IPS DF 6.9 (cell line): ENCODE measurements at regions not wholly inside any gene's neighbourhood (a gene's known extent, or its start where the extent isn't known, plus 50 kb on each side); places are given as distances from the start of the nearest gene placed in this dataset.

ENCODE experiments used
- DNase-seq: peaks from one replicate; pipeline ENCODE4 v3.0.0-alpha.2; 2013; ENCODE audit warnings: low read depth, low spot score
- H3K27ac ChIP-seq: one replicate; pipeline ENCODE4 v1.5.1; 2013; ENCODE audit warnings: low read length, control low read depth
- H3K27me3 ChIP-seq: 2 replicates; pipeline ENCODE4 v1.6.1; 2013; ENCODE audit warnings: mild to moderate bottlenecking, low read length; ENCODE audit not compliant: control insufficient read depth, insufficient read depth
- H3K36me3 ChIP-seq: 2 replicates; pipeline ENCODE4 v1.6.1; 2013; ENCODE audit warnings: low read length; ENCODE audit not compliant: control insufficient read depth, insufficient read depth
- H3K4me1 ChIP-seq: 2 replicates; pipeline ENCODE4 v1.6.1; 2013; ENCODE audit warnings: low read length; ENCODE audit not compliant: control insufficient read depth, insufficient read depth
- H3K4me3 ChIP-seq: 2 replicates; pipeline ENCODE4 v1.5.1; 2013; ENCODE audit warnings: mild to moderate bottlenecking, low read length
- H3K9me3 ChIP-seq: 2 replicates; pipeline ENCODE4 v1.6.1; 2013; ENCODE audit warnings: low read length, inconsistent platforms; ENCODE audit not compliant: control insufficient read depth, insufficient read depth
- WGBS: extraction: QIAGEN DNeasy Blood & Tissue Kit; methylation state at CpG from one replicate; pipeline ENCODE4 v1.1.7; 2013; ENCODE audit warnings: mixed read lengths, missing lambda C conversion rate; ENCODE audit not compliant: insufficient read length, insufficient coverage; 5-methylcytosine and 5-hydroxymethylcytosine counted together

DNA sequence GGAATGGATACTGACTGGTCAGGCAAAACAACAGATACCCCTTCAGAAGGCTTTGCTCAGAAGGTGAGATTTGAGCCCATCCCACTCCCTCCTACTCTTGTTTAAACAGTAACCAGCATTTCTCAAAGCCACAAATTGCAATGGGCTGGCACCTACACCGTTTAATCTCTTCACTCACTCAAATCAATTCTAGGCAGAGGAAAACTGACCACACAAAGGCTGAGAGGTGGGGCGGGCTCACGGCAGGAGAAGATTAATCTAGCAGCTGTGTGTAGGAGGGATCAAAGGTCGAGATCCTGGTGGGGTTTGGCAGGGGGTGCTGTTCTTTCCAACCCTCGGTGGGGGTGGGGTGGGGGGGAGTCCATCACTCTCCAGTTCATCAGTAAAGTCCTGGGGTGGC lies 622.4 kb downstream of the BCOR start:
- WGBS = no CpG with 5 or more reads among the region's 5 CpGs
- Histone ChIP-seq H3K4me1 (no peaks in the 10 kb centered on the region; the same call in 1 of the 2 replicates), H3K9me3 (no peaks in the 10 kb centered on the region), H3K4me3 (no peak overlapping the region), H3K36me3 (no peaks in the 10 kb centered on the region), H3K27ac (no peak overlapping the region), H3K27me3 (no peaks in the 10 kb centered on the region)
- DNase-seq = no peak

DNA sequence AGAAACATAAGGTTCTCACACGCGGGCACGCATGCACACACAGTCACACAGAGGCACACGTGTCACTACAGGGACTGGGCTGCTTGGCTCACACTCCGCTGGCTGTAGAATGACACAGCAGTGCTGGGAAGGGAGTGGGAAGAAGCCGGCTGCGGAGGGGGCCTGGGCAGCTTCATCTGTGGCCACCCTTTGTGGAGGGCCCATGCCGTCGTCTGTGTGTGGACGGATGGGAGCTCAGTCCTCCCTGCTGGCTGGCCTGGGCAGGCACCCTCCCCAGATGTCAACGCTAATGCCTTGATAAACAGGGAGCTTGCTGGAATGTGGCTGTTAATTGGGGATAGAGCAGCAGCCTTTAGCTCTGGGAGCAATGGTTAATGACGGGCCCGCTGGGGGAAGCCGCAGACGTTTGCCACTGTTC lies 621.1 kb downstream of the BCOR start:
- WGBS = no CpG with 5 or more reads among the region's 15 CpGs
- Histone ChIP-seq H3K27ac (no peak overlapping the region), H3K9me3 (no peaks in the 10 kb centered on the region), H3K4me3 (no peak overlapping the region), H3K4me1 (no peaks in the 10 kb centered on the region; the same call in 1 of the 2 replicates), H3K36me3 (no peaks in the 10 kb centered on the region), H3K27me3 (no peaks in the 10 kb centered on the region)
- no peak for DNase-seq

DNA sequence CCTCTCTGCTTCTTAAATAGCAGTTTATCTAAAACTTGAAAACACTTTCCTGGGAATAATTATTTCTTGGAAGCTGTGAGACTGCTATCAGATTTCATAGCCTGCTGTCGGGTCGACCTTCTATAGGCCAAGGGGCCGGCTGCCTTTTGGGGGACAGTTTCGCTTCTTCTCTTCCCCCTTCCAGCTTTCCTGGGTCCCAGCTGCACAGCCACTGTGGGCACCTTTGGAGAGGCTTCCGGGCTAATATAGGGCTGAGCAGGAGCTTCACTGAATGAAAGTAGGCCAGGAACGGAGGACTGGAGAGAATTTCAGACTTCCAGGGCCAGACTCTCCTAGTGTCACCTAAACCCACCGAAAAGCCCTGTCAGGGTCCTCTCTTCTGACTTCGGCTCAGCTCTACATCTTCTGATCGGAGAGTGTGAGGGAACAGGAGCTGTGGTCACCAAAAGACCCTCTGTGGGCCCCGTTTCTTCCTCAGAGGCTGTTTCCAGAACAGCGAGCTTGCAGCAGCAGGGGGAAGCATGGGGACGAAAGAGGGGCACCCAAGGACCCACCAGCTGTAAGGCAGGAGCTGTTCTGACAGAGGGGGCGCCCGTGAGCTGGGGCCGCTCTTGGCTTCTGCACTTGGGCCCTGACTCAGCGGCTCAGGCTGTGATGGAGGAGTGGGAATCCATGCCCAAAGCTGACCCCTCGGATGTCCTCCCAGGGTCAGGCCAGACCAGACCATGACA lies 620.6 kb downstream of the BCOR start:
- peak; percentile 9 for DNase-seq

DNA sequence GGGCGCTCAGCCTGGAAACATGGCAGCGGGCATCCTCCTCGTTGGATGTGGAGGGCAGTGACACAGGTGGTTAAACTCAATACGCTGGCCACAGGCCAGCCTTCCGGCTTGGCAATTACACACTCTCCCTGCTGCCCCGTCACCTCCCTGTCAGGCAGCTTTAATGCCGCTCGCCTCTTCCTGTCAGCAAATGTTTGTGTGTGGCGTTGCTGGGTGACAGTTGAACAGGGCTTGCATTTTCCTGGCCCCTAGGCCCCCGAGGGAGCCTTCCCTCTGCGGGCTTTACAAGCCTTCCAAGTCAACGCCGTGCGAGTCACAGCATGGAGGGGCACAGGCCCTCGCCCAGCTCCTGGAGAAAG lies 620.0 kb downstream of the BCOR start:
- DNase-seq = no peak
- no peaks in the 10 kb centered on the region for H3K9me3 ChIP-seq
- no peaks in the 10 kb centered on the region for H3K27me3 ChIP-seq
- H3K27ac ChIP-seq = no peak overlapping the region
- H3K4me3 ChIP-seq = no peak overlapping the region
- WGBS = no CpG with 5 or more reads among the region's 15 CpGs
- no peaks in the 10 kb centered on the region for H3K36me3 ChIP-seq
- H3K4me1 ChIP-seq = no peaks in the 10 kb centered on the region; the same call in 1 of the 2 replicates

More for the DNA sequence above, 620.6 kb downstream of the BCOR start:
- H3K4me1 ChIP-seq = no peaks in the 10 kb centered on the region; the same call in 1 of the 2 replicates
- no peak overlapping the region for H3K4me3 ChIP-seq
- no peaks in the 10 kb centered on the region for H3K27me3 ChIP-seq
- no peaks in the 10 kb centered on the region for H3K9me3 ChIP-seq
- WGBS = no CpG with 5 or more reads among the region's 17 CpGs
- H3K27ac ChIP-seq = no peak overlapping the region
- H3K36me3 ChIP-seq = no peaks in the 10 kb centered on the region

DNA sequence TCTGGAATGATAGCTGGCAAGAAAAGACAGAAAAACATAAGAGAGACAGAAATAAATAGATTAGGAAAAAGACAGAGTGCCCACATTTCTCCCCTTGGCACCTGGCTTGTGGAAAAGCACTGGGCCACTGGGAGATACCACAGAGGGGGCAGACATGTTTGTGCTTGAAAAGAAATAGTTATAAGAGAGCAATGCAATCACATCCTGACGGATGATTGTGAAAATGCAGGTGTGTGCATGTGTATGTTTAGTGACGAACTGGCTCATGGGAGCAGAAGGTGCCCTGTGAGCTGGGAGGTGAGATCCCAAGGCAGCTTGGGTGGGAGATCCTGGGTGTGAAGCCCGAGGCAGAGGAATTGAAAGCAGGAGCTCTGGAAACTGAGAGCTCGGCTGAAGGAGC lies 617.9 kb downstream of the BCOR start:
- no peak for DNase-seq
- WGBS = no CpG with 5 or more reads among the region's 4 CpGs
- Histone ChIP-seq H3K27ac (no peak overlapping the region), H3K36me3 (no peaks in the 10 kb centered on the region), H3K27me3 (no peaks in the 10 kb centered on the region), H3K4me3 (no peak overlapping the region), H3K9me3 (no peaks in the 10 kb centered on the region), H3K4me1 (no peaks in the 10 kb centered on the region; the same call in 1 of the 2 replicates)

DNA sequence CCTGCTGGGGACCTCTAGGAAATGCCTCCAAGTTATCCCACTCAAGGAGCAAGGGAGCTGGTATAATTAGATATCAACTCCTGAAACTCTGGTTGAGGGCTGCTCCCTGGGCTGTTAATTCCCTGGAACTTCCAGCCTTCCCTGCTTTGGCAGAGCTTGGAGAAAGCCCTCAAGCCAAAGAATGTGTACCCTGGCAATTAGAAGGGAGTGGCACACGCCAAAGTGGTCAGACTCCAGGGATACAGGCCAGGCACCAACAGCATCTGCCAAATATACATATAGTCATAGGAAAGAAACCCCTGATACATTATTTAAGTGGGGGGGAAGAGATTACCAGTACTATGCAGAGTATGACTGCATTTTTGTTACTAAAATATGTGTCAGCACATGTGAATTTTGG lies 616.8 kb downstream of the BCOR start:
- H3K9me3 ChIP-seq = no peaks in the 10 kb centered on the region
- H3K4me1 ChIP-seq = no peaks in the 10 kb centered on the region; the same call in 1 of the 2 replicates

DNA sequence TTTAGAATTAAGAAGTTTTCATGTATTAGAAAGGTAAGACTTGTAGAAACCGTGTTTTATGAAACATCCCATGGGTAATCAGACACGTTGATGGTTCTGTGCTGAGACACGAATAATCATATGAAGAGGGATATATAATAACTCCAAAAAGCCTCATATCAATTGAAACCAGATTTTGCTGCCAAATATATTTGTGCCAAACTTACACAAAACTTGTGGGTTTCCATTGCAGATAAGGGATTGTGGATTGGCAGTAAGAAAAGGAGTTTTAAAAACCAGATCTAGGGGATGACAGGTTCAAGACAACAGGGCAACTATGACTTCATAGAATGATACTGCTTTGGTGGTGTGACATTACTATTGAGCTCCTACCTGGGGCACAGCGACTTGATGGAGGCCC lies 616.1 kb downstream of the BCOR start:
- no peaks in the 10 kb centered on the region for H3K9me3 ChIP-seq
- H3K27me3 ChIP-seq = no peaks in the 10 kb centered on the region
- no peaks in the 10 kb centered on the region for H3K36me3 ChIP-seq
- no CpG with 5 or more reads among the region's 4 CpGs for WGBS
- no peak overlapping the region for H3K27ac ChIP-seq
- no peak overlapping the region for H3K4me3 ChIP-seq
- DNase-seq = no peak
- H3K4me1 ChIP-seq = no peaks in the 10 kb centered on the region; the same call in 1 of the 2 replicates

More for the DNA sequence above, 616.8 kb downstream of the BCOR start:
- Histone ChIP-seq H3K27ac (no peak overlapping the region), H3K4me3 (no peak overlapping the region), H3K36me3 (no peaks in the 10 kb centered on the region), H3K27me3 (no peaks in the 10 kb centered on the region)
- no peak for DNase-seq
- WGBS = no CpG with 5 or more reads among the region's 1 CpG

DNA sequence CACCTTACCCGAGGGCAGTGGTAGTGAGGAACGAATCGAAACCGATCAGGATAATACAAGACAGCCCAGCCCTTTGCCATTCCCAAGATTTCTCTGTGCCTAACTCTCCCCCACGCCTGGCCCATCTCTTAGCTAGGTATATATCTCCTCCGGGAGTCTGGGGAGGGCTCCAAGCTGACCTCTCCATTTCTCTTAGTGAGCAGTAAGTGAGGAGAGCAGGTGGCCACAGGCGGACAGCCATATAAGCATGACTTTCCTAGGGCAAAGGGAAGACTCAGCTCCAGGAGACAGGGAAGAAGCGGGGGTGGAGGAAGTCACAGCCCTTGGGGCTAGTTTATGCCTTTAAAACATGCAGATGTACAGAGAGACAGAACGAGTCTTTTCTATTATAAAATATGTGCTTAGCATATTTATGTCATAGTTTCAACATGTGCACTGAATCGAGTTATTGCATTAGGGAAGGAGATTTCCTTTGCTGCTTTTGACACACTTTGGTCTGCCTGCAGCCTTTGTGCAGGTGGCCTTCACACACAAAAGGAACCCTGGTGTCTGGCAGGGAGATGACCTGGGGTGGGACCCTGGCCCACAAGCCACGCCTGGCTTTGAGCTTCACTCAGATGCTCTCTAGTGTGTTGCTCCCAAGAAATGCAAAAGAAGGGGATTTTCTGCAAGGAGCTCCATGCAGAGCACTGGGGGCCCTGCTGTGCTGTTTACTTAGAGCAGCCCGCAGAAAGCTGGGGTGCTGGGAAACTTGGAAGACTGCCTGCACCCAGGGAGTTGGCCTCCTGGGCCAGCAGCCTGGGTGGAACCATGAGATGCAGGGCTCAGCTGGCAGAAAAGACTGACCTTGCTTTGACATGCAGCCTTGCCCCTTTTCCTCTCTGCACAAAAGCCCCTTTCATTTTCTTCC lies 613.3 kb downstream of the BCOR start:
- Histone ChIP-seq H3K27ac (no peak overlapping the region), H3K4me3 (no peak overlapping the region), H3K4me1 (no peaks in the 10 kb centered on the region), H3K9me3 (no peaks in the 10 kb centered on the region), H3K36me3 (no peaks in the 10 kb centered on the region), H3K27me3 (no peaks in the 10 kb centered on the region)
- no CpG with 5 or more reads among the region's 12 CpGs for WGBS
- DNase-seq = no peak

DNA sequence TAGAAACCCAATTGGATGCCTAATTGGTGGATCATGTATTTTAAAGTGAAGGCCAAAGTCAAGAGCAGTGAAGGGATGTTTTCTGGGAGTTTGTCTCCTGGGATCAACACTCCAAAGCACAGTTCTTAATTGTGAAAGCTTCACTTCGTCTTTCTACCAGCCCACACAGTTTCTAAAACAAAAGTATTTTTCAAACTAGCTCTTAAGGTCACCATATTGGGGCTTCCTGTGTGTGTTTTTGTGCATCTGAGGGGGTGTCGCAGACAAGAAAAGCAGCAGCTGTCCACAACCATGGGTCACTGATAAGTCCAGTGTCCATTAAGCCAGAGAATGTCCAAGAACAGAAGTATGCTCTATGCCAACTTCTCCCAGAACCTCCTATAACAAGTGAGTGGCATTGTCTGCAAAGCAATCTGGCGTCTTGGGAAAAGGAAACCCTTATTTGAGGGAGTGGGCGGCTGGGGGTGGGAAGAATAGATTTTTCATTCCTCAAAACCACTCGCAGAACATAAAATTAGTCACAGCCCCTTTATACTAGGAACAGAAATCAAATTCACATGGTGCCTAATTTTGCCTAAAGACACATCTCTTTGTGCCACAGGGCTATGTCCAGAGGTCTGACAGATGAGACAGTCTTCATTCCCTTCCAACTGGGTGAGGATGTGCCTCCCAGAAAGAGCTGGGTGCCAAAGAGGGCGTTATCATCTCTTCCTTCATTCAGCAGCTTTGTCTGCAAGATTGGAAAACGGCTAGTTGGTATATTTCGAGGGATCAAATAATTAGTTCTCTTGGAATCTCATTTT lies 610.4 kb downstream of the BCOR start:
- no peaks in the 10 kb centered on the region for H3K9me3 ChIP-seq
- H3K4me1 ChIP-seq = no peaks in the 10 kb centered on the region
- DNase-seq = no peak
- no peak overlapping the region for H3K4me3 ChIP-seq
- no peak overlapping the region for H3K27ac ChIP-seq
- H3K36me3 ChIP-seq = no peaks in the 10 kb centered on the region
- WGBS = no CpG with 5 or more reads among the region's 8 CpGs
- H3K27me3 ChIP-seq = no peaks in the 10 kb centered on the region

DNA sequence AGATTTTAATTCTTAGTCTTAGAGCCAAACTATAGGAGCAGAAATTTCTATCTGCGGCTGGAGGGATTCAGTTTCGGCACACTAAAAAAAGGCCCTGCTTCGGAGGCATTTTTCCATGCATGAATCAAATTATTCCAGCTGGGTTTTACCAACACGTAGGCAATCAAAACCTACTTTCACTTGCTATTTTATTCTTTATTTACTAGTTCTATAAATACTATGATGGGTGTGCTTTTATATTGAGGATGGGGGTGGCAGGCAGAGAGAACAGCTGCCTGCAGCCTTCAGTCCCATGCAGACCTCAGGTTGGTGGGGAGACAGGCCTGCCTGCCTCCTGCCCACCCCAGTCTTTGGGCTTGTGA lies 609.8 kb downstream of the BCOR start:
- WGBS = no CpG with 5 or more reads among the region's 4 CpGs
- Histone ChIP-seq H3K27ac (no peak overlapping the region), H3K4me1 (no peaks in the 10 kb centered on the region), H3K36me3 (no peaks in the 10 kb centered on the region), H3K9me3 (no peaks in the 10 kb centered on the region), H3K27me3 (no peaks in the 10 kb centered on the region), H3K4me3 (no peak overlapping the region)
- no peak for DNase-seq
